Germinal center (tissue), 1 donor: ENCODE measurements at regions not wholly inside any gene's neighbourhood (a gene's known extent, or its start where the extent isn't known, plus 50 kb on each side); places are given as distances from the start of the nearest gene placed in this dataset.

ENCODE experiments used
- DNase-seq: peaks from one replicate; pipeline ENCODE4 v3.0.0; 2012; ENCODE audit warnings: mixed read lengths, low spot score

GRCh38 chr5:125286271-125286670 lies 539.8 kb upstream of the ZNF608 start:
- DNase-seq = no peak

GRCh38 chr5:125289606-125290005 lies 543.2 kb upstream of the ZNF608 start:
- no peak for DNase-seq

GRCh38 chr5:125290935-125291334 lies 544.5 kb upstream of the ZNF608 start:
- no peak for DNase-seq

GRCh38 chr5:125291447-125291846 lies 545.0 kb upstream of the ZNF608 start:
- DNase-seq = no peak

GRCh38 chr5:125293223-125293622 lies 546.8 kb upstream of the ZNF608 start:
- no peak for DNase-seq

GRCh38 chr5:125293726-125294125 lies 547.3 kb upstream of the ZNF608 start:
- DNase-seq = no peak

- DNase-seq = no peak
Measured at GRCh38 chr5:125294844-125295243, 548.4 kb upstream of the ZNF608 start.

GRCh38 chr5:125295405-125295872 lies 549.0 kb upstream of the ZNF608 start:
- DNase-seq = no peak

GRCh38 chr5:125298258-125298657 lies 551.8 kb upstream of the ZNF608 start:
- no peak for DNase-seq

- DNase-seq = no peak
Measured at GRCh38 chr5:125298746-125299379, 552.4 kb upstream of the ZNF608 start.

GRCh38 chr5:125301711-125302110 lies 555.3 kb upstream of the ZNF608 start:
- no peak for DNase-seq

- DNase-seq = no peak
Measured at GRCh38 chr5:125302577-125302976, 556.1 kb upstream of the ZNF608 start.

- DNase-seq = no peak
Measured at GRCh38 chr5:125306741-125307140, 560.3 kb upstream of the ZNF608 start.

- no peak for DNase-seq
Measured at GRCh38 chr5:125310749-125311148, 564.3 kb upstream of the ZNF608 start.

- no peak for DNase-seq
Measured at GRCh38 chr5:125311743-125312142, 565.3 kb upstream of the ZNF608 start.

- no peak for DNase-seq
Measured at GRCh38 chr5:125313555-125313954, 567.1 kb upstream of the ZNF608 start.

GRCh38 chr5:125315306-125315705 lies 568.9 kb upstream of the ZNF608 start:
- DNase-seq = no peak

- DNase-seq = no peak
Measured at GRCh38 chr5:125316391-125316790, 570.0 kb upstream of the ZNF608 start.

GRCh38 chr5:125316915-125317535 lies 570.6 kb upstream of the ZNF608 start:
- no peak for DNase-seq

- DNase-seq = no peak
Measured at GRCh38 chr5:125317536-125317995, 571.1 kb upstream of the ZNF608 start.

GRCh38 chr5:125321654-125322053 lies 575.2 kb upstream of the ZNF608 start:
- DNase-seq = no peak

GRCh38 chr5:125323613-125324012 lies 577.2 kb upstream of the ZNF608 start:
- no peak for DNase-seq

- no peak for DNase-seq
Measured at GRCh38 chr5:125325488-125326149, 579.2 kb upstream of the ZNF608 start.
